ENCODE measurements at regions not wholly inside any gene's neighbourhood (a gene's known extent, or its start where the extent isn't known, plus 50 kb on each side); places are given as distances from the start of the nearest gene placed in this dataset.
A peak's percentile ranks its signal among the peaks of the same experiment; 100 is the strongest.

GRCh38 chr1:101290922-101291561 lies 54.2 kb downstream of the S1PR1 start:
- DNase-seq (ENCODE audit: low read depth in 2 of 2) = no peak

GRCh38 chr1:101291562-101292380 lies 55.0 kb downstream of the S1PR1 start:
- DNase-seq (ENCODE audit: low read depth in 2 of 2) = peak in 1 of 2 donors; percentile 52

GRCh38 chr1:101293461-101294051 lies 56.7 kb downstream of the S1PR1 start:
- DNase-seq (ENCODE audit: low read depth in 2 of 2) = peak in 1 of 2 donors; percentile 58

GRCh38 chr1:101295209-101295608 lies 58.4 kb downstream of the S1PR1 start:
- DNase-seq (ENCODE audit: low read depth in 2 of 2) = no peak

- no peak for DNase-seq (ENCODE audit: low read depth in 2 of 2)
Measured at GRCh38 chr1:101298663-101299062, 61.8 kb downstream of the S1PR1 start.

GRCh38 chr1:101299141-101299540 lies 62.3 kb downstream of the S1PR1 start:
- DNase-seq (ENCODE audit: low read depth in 2 of 2) = no peak

GRCh38 chr1:101299710-101300109 lies 62.9 kb downstream of the S1PR1 start:
- no peak for DNase-seq (ENCODE audit: low read depth in 2 of 2)

GRCh38 chr1:101300916-101301315 lies 64.1 kb downstream of the S1PR1 start:
- no peak for DNase-seq (ENCODE audit: low read depth in 2 of 2)

- no peak for DNase-seq (ENCODE audit: low read depth in 2 of 2)
Measured at GRCh38 chr1:101301446-101302057, 64.7 kb downstream of the S1PR1 start.

- DNase-seq (ENCODE audit: low read depth in 2 of 2) = no peak
Measured at GRCh38 chr1:101302831-101303511, 66.2 kb downstream of the S1PR1 start.

GRCh38 chr1:101307985-101308689 lies 71.3 kb downstream of the S1PR1 start:
- no peak for DNase-seq (ENCODE audit: low read depth in 2 of 2)

GRCh38 chr1:101308935-101309333 lies 72.1 kb downstream of the S1PR1 start:
- DNase-seq (ENCODE audit: low read depth in 2 of 2) = no peak

GRCh38 chr1:101309334-101310311 lies 72.8 kb downstream of the S1PR1 start:
- DNase-seq (ENCODE audit: low read depth in 2 of 2) = peak; percentile 53 to 58

GRCh38 chr1:101310506-101310905 lies 73.7 kb downstream of the S1PR1 start:
- DNase-seq (ENCODE audit: low read depth in 2 of 2) = no peak

GRCh38 chr1:101311146-101311920 lies 74.5 kb downstream of the S1PR1 start:
- DNase-seq (ENCODE audit: low read depth in 2 of 2) = no peak

- DNase-seq (ENCODE audit: low read depth in 2 of 2) = no peak
Measured at GRCh38 chr1:101312147-101312546, 75.3 kb downstream of the S1PR1 start.

- no peak for DNase-seq (ENCODE audit: low read depth in 2 of 2)
Measured at GRCh38 chr1:101313356-101313755, 76.5 kb downstream of the S1PR1 start.

GRCh38 chr1:101314244-101314643 lies 77.4 kb downstream of the S1PR1 start:
- DNase-seq (ENCODE audit: low read depth in 2 of 2) = no peak

GRCh38 chr1:101316256-101316655 lies 79.4 kb downstream of the S1PR1 start:
- no peak for DNase-seq (ENCODE audit: low read depth in 2 of 2)
